Activated naive CD4-positive, alpha-beta T cell treated with anti-CD3 and anti-CD28 coated beads, Interleukin-2, amount 50 U/mL, for 72 hours (primary cell): ENCODE measurements at regions not wholly inside any gene's neighbourhood (a gene's known extent, or its start where the extent isn't known, plus 50 kb on each side); places are given as distances from the start of the nearest gene placed in this dataset.
"Not testable (repeated sequence)": the region's sequence is repeated elsewhere in the genome, so short reads cannot be mapped to it uniquely, and the experiment has no call there.

Experiments used
- ATAC-seq, 2 donors: fragments of 150-1000 bp; cut with Tn5 transposase; 2 replicates each; pipeline ENCODE4 v1.10.0; 2021; ENCODE audit warnings: mild to moderate bottlenecking in 2 of 2, moderate library complexity in 2 of 2
- DNase-seq, 2 donors: peaks; one replicate each; pipeline ENCODE4 v3.0.0; 2021 to 2022; ENCODE audit warnings: low spot score in 2 of 2
- H3K27ac Mint-ChIP-seq, 2 donors: one replicate each; pipeline ENCODE4 v1.8.0; 2022; ENCODE audit warnings: mild to moderate bottlenecking in 2 of 2, mixed read lengths in 2 of 2
- H3K36me3 Mint-ChIP-seq, 2 donors: one replicate each; pipeline ENCODE4 v1.8.0; 2022; ENCODE audit warnings: mixed read lengths in 2 of 2
- H3K9me3 Mint-ChIP-seq, 2 donors: one replicate each; pipeline ENCODE4 v1.8.0; 2022; ENCODE audit warnings: mixed read lengths in 2 of 2

DNA sequence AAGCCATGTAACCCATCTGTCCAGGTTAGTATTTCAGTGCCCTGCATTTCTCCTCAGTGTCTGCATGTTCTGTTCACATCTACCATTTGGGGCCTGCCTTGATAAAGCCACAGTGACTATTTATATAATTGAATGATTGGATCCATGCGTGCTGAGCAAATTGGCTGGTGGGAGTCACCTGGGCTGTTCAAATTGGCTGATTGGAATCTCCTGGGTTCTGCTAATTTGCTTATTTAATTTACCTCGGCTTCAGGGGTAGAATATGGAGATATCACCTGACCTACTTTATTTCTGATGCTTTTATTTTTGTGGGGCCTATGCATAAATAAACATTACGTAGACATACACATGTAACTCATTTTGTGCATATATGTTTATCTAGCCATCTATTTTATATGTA, 167.7 kb downstream of the ZNF486 start:
- Mint-ChIP-seq H3K36me3 (no peaks in the 10 kb centered on the region), H3K27ac (no peak overlapping the region), H3K9me3 (no peaks in the 10 kb centered on the region)
- DNase-seq (no peak), ATAC-seq (no peak)

GRCh38 chr19:20333508-20333907, 166.5 kb downstream of the ZNF486 start:
- Mint-ChIP-seq H3K9me3 (no peaks in the 10 kb centered on the region), H3K27ac (no peak overlapping the region), H3K36me3 (no peaks in the 10 kb centered on the region)
- ATAC-seq (no peak), DNase-seq (no peak)

DNA sequence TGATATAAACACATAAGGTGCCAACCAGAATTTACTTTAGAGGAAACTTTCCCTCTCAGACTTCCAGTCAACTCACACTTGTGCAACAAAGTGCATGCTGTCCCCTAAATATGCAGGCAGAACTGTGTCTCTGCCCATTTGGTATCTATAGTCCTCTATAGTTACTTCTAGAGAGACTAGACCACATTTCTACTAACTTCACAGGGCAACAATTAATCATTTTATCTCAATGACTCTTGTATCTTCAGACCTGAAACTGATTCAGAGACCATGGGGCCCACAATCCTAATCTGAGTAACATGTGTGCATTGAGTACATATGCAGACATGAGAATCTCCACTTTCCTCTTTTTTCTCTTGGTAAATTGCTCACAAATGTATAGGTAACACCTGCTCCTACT, 158.1 kb downstream of the ZNF486 start:
- ATAC-seq = peak; percentile 44 to 97
- DNase-seq = peak in 1 of 2 donors; percentile 3
- Mint-ChIP-seq H3K36me3 (no peaks in the 10 kb centered on the region), H3K9me3 (peaks cover 6% of the 10 kb centered on the region in 2 donors), H3K27ac (no peak overlapping the region)

DNA sequence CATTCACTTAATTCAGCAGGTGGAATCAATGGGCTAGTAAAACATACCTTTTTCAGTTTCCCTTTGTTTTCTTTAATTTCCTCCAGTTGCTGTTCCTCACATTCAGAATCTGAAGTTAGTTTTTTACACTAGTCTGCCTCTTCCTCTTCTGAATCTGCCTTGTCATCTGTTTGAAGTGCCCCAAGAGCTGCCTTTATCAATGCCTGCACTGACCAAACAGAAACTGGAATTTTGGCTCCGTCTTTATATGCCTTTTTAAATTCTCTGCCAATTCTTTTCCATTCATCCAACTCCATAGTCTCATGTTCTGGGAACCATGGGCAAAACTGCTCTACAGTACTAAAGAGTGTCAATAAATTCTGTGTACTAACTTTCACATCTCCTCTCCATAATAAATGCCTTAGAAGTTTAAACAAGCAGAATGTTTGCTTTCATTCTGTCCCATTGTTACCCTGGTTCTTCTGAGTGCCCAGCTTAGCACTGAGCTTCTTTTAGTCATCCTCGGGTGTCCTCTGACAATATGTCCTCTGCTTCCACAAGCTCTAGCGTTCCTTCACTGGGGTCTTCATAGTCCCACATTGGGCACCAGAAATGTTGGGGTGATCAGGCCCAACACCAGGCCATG, 154.2 kb downstream of the ZNF486 start:
- DNase-seq (no peak), ATAC-seq (no peak)
- no peaks in the 10 kb centered on the region for H3K36me3 Mint-ChIP-seq
- peaks cover 6% of the 10 kb centered on the region in 2 donors for H3K9me3 Mint-ChIP-seq
- H3K27ac Mint-ChIP-seq = no peak overlapping the region

DNA sequence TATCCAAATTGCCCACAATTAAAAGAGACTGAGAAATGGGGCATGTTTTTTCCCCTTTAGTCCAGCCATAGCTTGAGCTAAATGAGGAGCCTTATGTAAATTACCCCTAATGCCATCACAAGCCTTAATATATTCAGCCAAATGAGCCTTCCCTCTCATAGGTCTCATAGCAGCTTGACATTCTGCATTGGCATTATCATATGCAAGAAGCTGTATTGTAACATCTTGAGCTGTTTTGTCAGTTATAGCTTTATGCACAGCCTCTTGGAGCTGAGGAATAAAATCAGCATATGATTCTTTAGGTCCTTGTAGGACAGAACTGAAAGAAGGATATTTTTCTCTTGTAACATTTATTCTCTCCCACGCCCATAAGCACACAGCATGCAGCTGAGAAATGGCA, 153.2 kb downstream of the ZNF486 start:
- Mint-ChIP-seq H3K36me3 (no peaks in the 10 kb centered on the region), H3K27ac (no peak overlapping the region), H3K9me3 (peaks cover 6% of the 10 kb centered on the region in 2 donors)
- DNase-seq (no peak), ATAC-seq (no peak)

- DNase-seq (no peak), ATAC-seq (no peak)
- no peaks in the 10 kb centered on the region for H3K36me3 Mint-ChIP-seq
- peaks cover 6% of the 10 kb centered on the region in 2 donors for H3K9me3 Mint-ChIP-seq
- H3K27ac Mint-ChIP-seq = no peak overlapping the region
Observed at GRCh38 chr19:20318616-20319015, 151.6 kb downstream of the ZNF486 start.

GRCh38 chr19:20315543-20315942, 148.5 kb downstream of the ZNF486 start:
- DNase-seq = no peak
- Mint-ChIP-seq H3K9me3 (peaks cover 0 to 4% of the 10 kb centered on the region in 2 donors), H3K27ac (no peak overlapping the region), H3K36me3 (no peaks in the 10 kb centered on the region)
- ATAC-seq = no peak

- Mint-ChIP-seq H3K9me3 (peaks cover 0 to 4% of the 10 kb centered on the region in 2 donors), H3K36me3 (no peaks in the 10 kb centered on the region), H3K27ac (no peak overlapping the region)
- ATAC-seq = no peak
- DNase-seq = no peak
Observed at GRCh38 chr19:20313894-20314293, 146.9 kb downstream of the ZNF486 start.

DNA sequence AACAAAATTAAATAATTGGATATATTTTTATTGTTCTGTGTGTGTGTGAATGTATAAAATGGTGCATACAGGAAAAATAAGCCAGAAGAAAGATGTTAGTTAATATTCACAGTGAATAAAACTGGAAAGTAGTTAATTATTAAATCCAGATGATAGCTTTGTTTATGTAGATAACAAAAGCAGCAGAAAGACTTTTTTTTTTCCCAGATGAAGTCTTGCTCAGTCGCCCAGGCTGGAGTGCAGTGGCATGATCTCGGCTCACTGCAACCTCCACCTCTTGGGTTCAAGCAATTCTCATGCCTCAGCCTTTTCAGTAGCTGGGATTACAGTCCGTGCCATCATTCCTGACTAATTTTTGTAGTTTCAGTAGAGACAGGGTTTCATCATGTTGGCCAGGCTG, 140.1 kb downstream of the ZNF486 start:
- peaks cover 0 to 4% of the 10 kb centered on the region in 2 donors for H3K9me3 Mint-ChIP-seq
- no peak overlapping the region for H3K27ac Mint-ChIP-seq
- no peak for DNase-seq
- H3K36me3 Mint-ChIP-seq = no peaks in the 10 kb centered on the region
- no peak for ATAC-seq

DNA sequence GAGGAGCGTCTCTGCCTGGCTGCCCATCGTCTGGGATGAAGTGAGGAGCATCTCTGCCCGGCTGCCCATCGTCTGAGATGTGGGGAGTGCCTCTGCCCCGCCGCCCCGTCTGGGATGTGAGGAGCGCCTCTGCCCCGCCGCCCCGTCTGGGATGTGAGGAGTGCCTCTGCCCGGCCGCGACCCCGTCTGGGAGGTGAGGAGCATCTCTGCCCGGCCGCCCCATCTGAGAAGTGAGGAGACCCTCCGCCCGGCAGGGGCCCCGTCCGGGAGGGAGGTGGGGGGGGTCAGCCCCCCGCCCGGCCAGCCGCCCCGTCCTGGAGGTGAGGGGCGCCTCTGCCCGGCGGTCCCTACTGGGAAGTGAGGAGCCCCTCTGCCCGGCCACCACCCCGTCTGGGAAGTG, 129.3 kb downstream of the ZNF486 start:
- H3K9me3 Mint-ChIP-seq, H3K36me3 Mint-ChIP-seq, H3K27ac Mint-ChIP-seq, ATAC-seq, DNase-seq: not testable (repeated sequence)

DNA sequence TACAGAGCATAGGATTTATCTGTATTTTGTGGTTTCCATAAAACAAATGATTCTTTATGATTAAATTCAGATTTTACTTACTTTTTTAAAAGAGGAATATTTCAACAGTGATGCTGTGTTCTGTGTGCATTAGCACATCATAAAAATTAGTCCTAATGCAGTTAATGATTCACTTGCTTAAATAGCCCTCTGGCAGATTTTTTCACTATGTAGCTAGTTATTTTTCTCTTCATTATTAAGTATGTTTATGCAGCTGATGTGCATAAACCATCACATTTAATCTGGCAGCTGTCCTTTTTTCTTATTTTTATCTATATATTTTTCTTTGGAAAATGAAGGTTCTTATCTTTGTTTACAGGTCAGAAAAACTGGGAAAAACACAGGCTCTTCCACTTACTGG, 127.2 kb downstream of the ZNF486 start:
- Mint-ChIP-seq H3K27ac (no peak overlapping the region), H3K36me3 (no peaks in the 10 kb centered on the region), H3K9me3 (no peaks in the 10 kb centered on the region)
- ATAC-seq = no peak
- no peak for DNase-seq

- H3K9me3 Mint-ChIP-seq, ATAC-seq, H3K36me3 Mint-ChIP-seq: not testable (repeated sequence)
Observed at GRCh38 chr19:20292520-20292919, 125.5 kb downstream of the ZNF486 start.

GRCh38 chr19:20289186-20289585, 122.2 kb downstream of the ZNF486 start:
- Mint-ChIP-seq H3K36me3 (no peaks in the 10 kb centered on the region), H3K9me3 (peaks cover 0 to 9% of the 10 kb centered on the region in 2 donors), H3K27ac (no peak overlapping the region)
- DNase-seq (no peak), ATAC-seq (no peak)

More at GRCh38 chr19:20292520-20292919, 125.5 kb downstream of the ZNF486 start:
- not testable (repeated sequence) for DNase-seq, H3K27ac Mint-ChIP-seq

- ATAC-seq (no peak), DNase-seq (no peak)
- no peaks in the 10 kb centered on the region for H3K36me3 Mint-ChIP-seq
- no peak overlapping the region for H3K27ac Mint-ChIP-seq
- H3K9me3 Mint-ChIP-seq = peaks cover 0 to 9% of the 10 kb centered on the region in 2 donors
Observed at GRCh38 chr19:20287070-20287469, 120.1 kb downstream of the ZNF486 start.

DNA sequence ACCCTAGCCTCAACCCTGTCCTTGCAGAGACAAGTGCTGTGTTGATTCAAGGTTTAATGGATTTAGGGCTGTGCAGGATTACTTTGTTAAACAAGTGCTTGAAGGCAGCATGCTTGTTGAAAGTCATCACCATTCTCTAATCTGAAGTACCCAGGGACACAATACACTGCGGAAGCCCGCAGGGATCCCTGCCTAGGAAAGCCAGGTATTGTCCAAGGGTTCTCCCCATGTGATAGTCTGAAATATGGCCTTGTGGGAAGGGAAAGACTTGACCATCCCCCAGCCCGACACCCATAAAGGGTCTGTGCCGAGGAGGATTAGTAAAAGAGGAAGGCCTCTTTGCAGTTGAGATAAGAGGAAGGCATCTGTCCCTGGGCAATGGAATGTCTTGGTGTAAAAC, 118.9 kb downstream of the ZNF486 start:
- ATAC-seq, H3K9me3 Mint-ChIP-seq, H3K27ac Mint-ChIP-seq, DNase-seq, H3K36me3 Mint-ChIP-seq: not testable (repeated sequence)

- DNase-seq (no peak), ATAC-seq (no peak)
- Mint-ChIP-seq H3K27ac (no peak overlapping the region), H3K9me3 (peaks cover 0 to 1% of the 10 kb centered on the region in 2 donors), H3K36me3 (no peaks in the 10 kb centered on the region)
Observed at GRCh38 chr19:20279516-20279915, 112.5 kb downstream of the ZNF486 start.

DNA sequence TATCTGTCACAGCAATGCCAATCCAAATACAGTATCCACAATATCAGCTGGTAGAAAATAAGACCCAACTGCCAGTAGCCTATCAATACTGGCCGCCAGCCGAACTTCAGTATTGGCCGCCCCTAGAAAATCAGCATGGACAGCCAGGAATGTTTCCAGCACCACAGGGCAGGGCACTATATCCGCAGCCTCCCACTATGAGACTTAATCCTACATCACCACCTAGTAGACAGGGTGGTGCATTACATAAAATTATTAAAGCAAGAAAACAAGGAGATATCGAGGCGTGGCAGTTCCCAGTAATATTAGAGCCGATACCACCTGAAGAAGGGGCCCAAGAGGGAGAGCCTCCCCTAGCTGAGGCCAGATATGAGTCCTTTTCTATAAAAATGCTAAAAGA, 111.3 kb downstream of the ZNF486 start:
- DNase-seq (no peak), ATAC-seq (no peak)
- Mint-ChIP-seq H3K27ac (no peak overlapping the region), H3K9me3 (no peaks in the 10 kb centered on the region), H3K36me3 (no peaks in the 10 kb centered on the region)

GRCh38 chr19:20276732-20277082, 109.7 kb downstream of the ZNF486 start:
- not testable (repeated sequence) for DNase-seq, ATAC-seq, H3K9me3 Mint-ChIP-seq, H3K36me3 Mint-ChIP-seq, H3K27ac Mint-ChIP-seq
